SU-DHL-6 (cell line): ENCODE measurements at regions not wholly inside any gene's neighbourhood (a gene's known extent, or its start where the extent isn't known, plus 50 kb on each side); places are given as distances from the start of the nearest gene placed in this dataset.

Experiments used
- H2AFZ ChIP-seq: fragments of 200-600 bp; sonication (generic); 2 replicates; pipeline ENCODE4 v1.6.1; 2014; ENCODE audit warnings: low read depth, mild to moderate bottlenecking, moderate library complexity, mixed read lengths, antibody characterized with exemption, low read length; ENCODE audit not compliant: severe bottlenecking
- H3F3A ChIP-seq: fragments of 200-600 bp; shearing (Covaris generic); 2 replicates; pipeline ENCODE4 v1.6.0; 2016; ENCODE audit warnings: antibody characterized with exemption, mild to moderate bottlenecking; ENCODE audit not compliant: insufficient read depth
- H3K27ac ChIP-seq: fragments of 200-600 bp; sonication (generic); 2 replicates; pipeline ENCODE4 v1.5.1; 2016; ENCODE audit warnings: low read depth, mild to moderate bottlenecking, low read length, moderate library complexity, mixed read lengths
- H3K27me3 ChIP-seq: fragments of 200-600 bp; sonication (generic), shearing (Covaris generic); 2 replicates; pipeline ENCODE4 v1.6.0; 2014; ENCODE audit warnings: mild to moderate bottlenecking, low read length
- H3K36me3 ChIP-seq: fragments of 200-600 bp; sonication (generic); 2 replicates; pipeline ENCODE4 v1.6.1; 2014; ENCODE audit warnings: mild to moderate bottlenecking, low read length, mixed read lengths
- H3K4me2 ChIP-seq: fragments of 300-600, 200-600 bp; shearing (Covaris generic), sonication (generic); 2 replicates; pipeline ENCODE4 v1.6.0; 2014; ENCODE audit warnings: low read length, low read depth, mild to moderate bottlenecking; ENCODE audit not compliant: poor library complexity, severe bottlenecking
- H3K4me3 ChIP-seq: fragments of 200-600 bp; sonication (generic); 2 replicates; pipeline ENCODE4 v1.5.1; 2014; ENCODE audit warnings: antibody characterized with exemption, low read length, mild to moderate bottlenecking, mixed read lengths; ENCODE audit not compliant: insufficient read depth, poor library complexity, severe bottlenecking
- H3K79me2 ChIP-seq: fragments of 200-600 bp; sonication (generic); 2 replicates; pipeline ENCODE4 v1.6.1; 2014; ENCODE audit warnings: mild to moderate bottlenecking, low read length, moderate library complexity; ENCODE audit not compliant: insufficient read depth
- H3K9ac ChIP-seq: fragments of 200-600 bp; sonication (generic); 2 replicates; pipeline ENCODE4 v1.7.0; 2014; ENCODE audit warnings: mild to moderate bottlenecking, low read length
- H3K9me2 ChIP-seq: fragments of 200-600 bp; sonication (generic); replicated peaks from 2 replicates; pipeline ENCODE4 v1.6.1; 2014; ENCODE audit warnings: low read length; ENCODE audit not compliant: insufficient read depth
- H3K9me3 ChIP-seq: fragments of 200-600 bp; sonication (generic); 2 replicates; pipeline ENCODE4 v1.6.1; 2014; ENCODE audit warnings: low read length, mixed read lengths; ENCODE audit not compliant: insufficient read depth
- H4K20me1 ChIP-seq: fragments of 200-600 bp; sonication (generic); 2 replicates; pipeline ENCODE4 v1.6.1; 2014; ENCODE audit warnings: low read depth, mild to moderate bottlenecking, antibody characterized with exemption, low read length, moderate library complexity, mixed read lengths
- CTCF ChIP-seq: fragments of 200-600 bp; sonication (generic); IDR thresholded peaks from one replicate; pipeline ENCODE4 v1.5.1; 2017; ENCODE audit warnings: antibody characterized with exemption, mild to moderate bottlenecking, low read length, moderate library complexity; ENCODE audit not compliant: insufficient read depth, poor library complexity, severe bottlenecking
- EZH2phosphoT487 ChIP-seq: fragments of 200-600 bp; sonication (generic), shearing (Covaris generic); conservative IDR thresholded peaks from 2 replicates; pipeline ENCODE4 v1.6.1; 2018; ENCODE audit warnings: mild to moderate bottlenecking, antibody characterized with exemption, low read length, moderate library complexity, mixed read lengths

DNA sequence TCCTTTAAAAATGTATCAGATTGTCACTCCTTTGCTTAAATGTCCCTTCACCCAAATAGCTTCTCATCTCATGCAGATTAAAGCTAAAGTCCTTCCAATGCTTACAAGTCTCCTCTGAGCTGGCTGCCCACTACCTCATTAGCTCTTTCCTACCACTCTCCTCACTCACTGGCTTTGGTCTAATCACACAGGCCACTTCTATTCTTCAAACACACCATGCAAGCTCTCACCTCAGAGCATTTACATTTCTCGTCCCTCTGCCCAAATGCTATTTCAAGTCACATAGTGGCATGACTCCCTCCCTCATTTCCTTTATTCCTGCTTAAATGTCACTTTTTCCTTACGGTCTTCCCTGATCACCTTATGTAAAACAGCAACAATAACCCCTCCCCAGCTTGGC lies 110.6 kb upstream of the CMC1 start:
- no peaks in the 10 kb centered on the region for H3K9me2 ChIP-seq
- no peaks in the 10 kb centered on the region for H3K27me3 ChIP-seq
- no peaks in the 10 kb centered on the region for H3K9me3 ChIP-seq
- no peaks in the 10 kb centered on the region for H4K20me1 ChIP-seq
- H3K4me3 ChIP-seq = no peak overlapping the region
- no peaks in the 10 kb centered on the region for H3K79me2 ChIP-seq
- H3K4me2 ChIP-seq = no peak overlapping the region
- TF ChIP-seq CTCF (no peak), EZH2phosphoT487 (no peak)
- H3F3A ChIP-seq = no peaks in the 10 kb centered on the region
- no peak overlapping the region for H2AFZ ChIP-seq
- H3K9ac ChIP-seq = no peak overlapping the region
- no peaks in the 10 kb centered on the region for H3K36me3 ChIP-seq
- H3K27ac ChIP-seq = no peak overlapping the region

- Histone ChIP-seq H3K4me3 (no peak overlapping the region), H3F3A (no peaks in the 10 kb centered on the region), H2AFZ (no peak overlapping the region), H3K9me3 (no peaks in the 10 kb centered on the region), H3K9me2 (no peaks in the 10 kb centered on the region), H3K79me2 (no peaks in the 10 kb centered on the region), H3K36me3 (no peaks in the 10 kb centered on the region), H3K4me2 (no peak overlapping the region), H3K27me3 (no peaks in the 10 kb centered on the region), H3K27ac (no peak overlapping the region), H3K9ac (no peak overlapping the region), H4K20me1 (no peaks in the 10 kb centered on the region)
- TF ChIP-seq CTCF = no peak
Measured at GRCh38 chr3:28132941-28133340, 108.5 kb upstream of the CMC1 start.

DNA sequence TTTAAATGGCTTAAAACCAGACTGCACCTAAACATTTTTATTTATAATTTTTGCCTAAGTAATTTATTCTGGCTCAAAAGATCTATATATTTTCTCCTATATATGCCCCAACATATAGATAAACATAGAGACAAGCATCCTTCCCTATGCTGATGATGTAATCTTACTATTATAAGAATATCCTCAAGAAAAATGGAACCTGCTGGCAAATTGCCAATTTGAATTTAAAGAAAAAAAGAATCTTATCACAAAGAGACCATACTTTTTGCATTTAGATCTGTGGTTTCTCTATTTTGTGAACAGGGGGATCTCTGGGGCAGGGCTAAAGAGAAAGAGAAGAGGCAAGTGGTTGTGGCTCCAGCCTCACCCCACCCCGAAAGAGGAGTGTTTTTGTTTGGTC lies 107.2 kb upstream of the CMC1 start:
- no peak overlapping the region for H2AFZ ChIP-seq
- H3K36me3 ChIP-seq = no peaks in the 10 kb centered on the region
- no peak overlapping the region for H3K27ac ChIP-seq
- no peak overlapping the region for H3K4me2 ChIP-seq
- H3F3A ChIP-seq = no peaks in the 10 kb centered on the region
- no peaks in the 10 kb centered on the region for H3K79me2 ChIP-seq
- H4K20me1 ChIP-seq = no peaks in the 10 kb centered on the region
- H3K9ac ChIP-seq = no peak overlapping the region
- H3K27me3 ChIP-seq = no peaks in the 10 kb centered on the region
- no peaks in the 10 kb centered on the region for H3K9me2 ChIP-seq
- TF ChIP-seq CTCF (no peak), EZH2phosphoT487 (no peak)
- H3K9me3 ChIP-seq = no peaks in the 10 kb centered on the region
- no peak overlapping the region for H3K4me3 ChIP-seq
